ENCODE measurements at regions not wholly inside any gene's neighbourhood (a gene's known extent, or its start where the extent isn't known, plus 50 kb on each side); places are given as distances from the start of the nearest gene placed in this dataset.
"Not testable (repeated sequence)": the region's sequence is repeated elsewhere in the genome, so short reads cannot be mapped to it uniquely, and the experiment has no call there.

- DNase-seq: no peak
Observed at GRCh38 chr2:123359636-123360035, 665.5 kb upstream of the CNTNAP5 start.

- DNase-seq: no peak
Observed at GRCh38 chr2:123362671-123363440, 662.2 kb upstream of the CNTNAP5 start.

- no peak for DNase-seq
Observed at GRCh38 chr2:123363826-123364225, 661.3 kb upstream of the CNTNAP5 start.

- peak; percentile 23 for DNase-seq
Observed at GRCh38 chr2:123364243-123364896, 660.7 kb upstream of the CNTNAP5 start.

GRCh38 chr2:123366239-123366837 lies 658.7 kb upstream of the CNTNAP5 start:
- DNase-seq: no peak

- DNase-seq: no peak
Observed at GRCh38 chr2:123370186-123370585, 654.9 kb upstream of the CNTNAP5 start.

- DNase-seq: no peak
Observed at GRCh38 chr2:123371535-123371934, 653.6 kb upstream of the CNTNAP5 start.

GRCh38 chr2:123380370-123380935 lies 644.6 kb upstream of the CNTNAP5 start:
- no peak for DNase-seq

GRCh38 chr2:123415678-123416077 lies 609.4 kb upstream of the CNTNAP5 start:
- DNase-seq: no peak

- no peak for DNase-seq
Observed at GRCh38 chr2:123419976-123420375, 605.1 kb upstream of the CNTNAP5 start.

- peak; percentile 92 for DNase-seq
Observed at GRCh38 chr2:123434546-123435395, 590.3 kb upstream of the CNTNAP5 start.

GRCh38 chr2:123438251-123438650 lies 586.8 kb upstream of the CNTNAP5 start:
- DNase-seq: peak; percentile 71

- DNase-seq: peak; percentile 20
Observed at GRCh38 chr2:123438675-123439074, 586.4 kb upstream of the CNTNAP5 start.

GRCh38 chr2:123448801-123449200 lies 576.3 kb upstream of the CNTNAP5 start:
- peak; percentile 59 for DNase-seq

GRCh38 chr2:123451542-123451941 lies 573.5 kb upstream of the CNTNAP5 start:
- DNase-seq: no peak

- DNase-seq: no peak
Observed at GRCh38 chr2:123453046-123453700, 571.9 kb upstream of the CNTNAP5 start.

GRCh38 chr2:123453772-123454171 lies 571.3 kb upstream of the CNTNAP5 start:
- no peak for DNase-seq

GRCh38 chr2:123455234-123455633 lies 569.9 kb upstream of the CNTNAP5 start:
- DNase-seq: not testable (repeated sequence)

- DNase-seq: no peak
Observed at GRCh38 chr2:123456416-123456815, 568.7 kb upstream of the CNTNAP5 start.

- no peak for DNase-seq
Observed at GRCh38 chr2:123463886-123464285, 561.2 kb upstream of the CNTNAP5 start.

- no peak for DNase-seq
Observed at GRCh38 chr2:123468071-123468470, 557.0 kb upstream of the CNTNAP5 start.

All from muscle of arm (tissue), 1 donor.